ENCODE measurements at regions not wholly inside any gene's neighbourhood (a gene's known extent, or its start where the extent isn't known, plus 50 kb on each side); places are given as distances from the start of the nearest gene placed in this dataset.
"Not testable (repeated sequence)": the region's sequence is repeated elsewhere in the genome, so short reads cannot be mapped to it uniquely, and the experiment has no call there.

- DNase-seq = no peak
Measured at GRCh38 chr3:107128946-107129345, 248.3 kb upstream of the CCDC54 start.

GRCh38 chr3:107130089-107130700, 247.0 kb upstream of the CCDC54 start:
- DNase-seq = no peak

- no peak for DNase-seq
Measured at GRCh38 chr3:107132674-107133073, 244.6 kb upstream of the CCDC54 start.

GRCh38 chr3:107133891-107134290, 243.3 kb upstream of the CCDC54 start:
- DNase-seq = no peak

GRCh38 chr3:107142171-107142570, 235.1 kb upstream of the CCDC54 start:
- no peak for DNase-seq

- DNase-seq = no peak
Measured at GRCh38 chr3:107142786-107143575, 234.3 kb upstream of the CCDC54 start.

GRCh38 chr3:107150675-107151074, 226.6 kb upstream of the CCDC54 start:
- no peak for DNase-seq

- DNase-seq = no peak
Measured at GRCh38 chr3:107153981-107154380, 223.3 kb upstream of the CCDC54 start.

GRCh38 chr3:107172411-107172810, 204.8 kb upstream of the CCDC54 start:
- no peak for DNase-seq

- no peak for DNase-seq
Measured at GRCh38 chr3:107184375-107184774, 192.9 kb upstream of the CCDC54 start.

GRCh38 chr3:107188262-107188661, 189.0 kb upstream of the CCDC54 start:
- DNase-seq = no peak

- no peak for DNase-seq
Measured at GRCh38 chr3:107189158-107189791, 188.0 kb upstream of the CCDC54 start.

GRCh38 chr3:107193116-107193515, 184.1 kb upstream of the CCDC54 start:
- no peak for DNase-seq

- DNase-seq = no peak
Measured at GRCh38 chr3:107198581-107199181, 178.6 kb upstream of the CCDC54 start.

GRCh38 chr3:107201146-107201545, 176.1 kb upstream of the CCDC54 start:
- no peak for DNase-seq

GRCh38 chr3:107202885-107203284, 174.4 kb upstream of the CCDC54 start:
- DNase-seq = not testable (repeated sequence)

- DNase-seq = no peak
Measured at GRCh38 chr3:107204121-107204520, 173.1 kb upstream of the CCDC54 start.

- no peak for DNase-seq
Measured at GRCh38 chr3:107205358-107205757, 171.9 kb upstream of the CCDC54 start.

- DNase-seq = peak; percentile 24
Measured at GRCh38 chr3:107206141-107206540, 171.1 kb upstream of the CCDC54 start.

GRCh38 chr3:107206945-107207344, 170.3 kb upstream of the CCDC54 start:
- no peak for DNase-seq

- no peak for DNase-seq
Measured at GRCh38 chr3:107208100-107208499, 169.1 kb upstream of the CCDC54 start.

GRCh38 chr3:107208796-107209195, 168.4 kb upstream of the CCDC54 start:
- DNase-seq = no peak

- no peak for DNase-seq
Measured at GRCh38 chr3:107209302-107209990, 167.8 kb upstream of the CCDC54 start.
